Upper lobe of left lung (tissue), 6 donors: ENCODE measurements at regions not wholly inside any gene's neighbourhood (a gene's known extent, or its start where the extent isn't known, plus 50 kb on each side); places are given as distances from the start of the nearest gene placed in this dataset.

Source experiments
- ATAC-seq, 2 donors: fragments of 200-7000 bp; cut with Tn5 transposase; one replicate each; pipeline ENCODE4 v1.9.1; 2022; ENCODE audit warnings: mild to moderate bottlenecking in 2 of 2, moderate library complexity in 2 of 2; ENCODE audit not compliant: low FRiP score in 2 of 2
- DNase-seq, 2 donors: peaks; one replicate each; pipeline ENCODE4 v3.0.0-alpha.2; 2019 to 2020
- H3K27ac ChIP-seq, 4 donors: fragments of 200-600 bp; sonication (generic); one replicate each; pipeline ENCODE4 v1.5.1; 2016 to 2019
- H3K27me3 ChIP-seq, 4 donors: fragments of 200-600 bp; sonication (generic); one replicate each; pipeline ENCODE4 v1.5.1; 2017 to 2019
- H3K36me3 ChIP-seq, 4 donors: fragments of 200-600 bp; sonication (generic); one replicate each; pipeline ENCODE4 v1.5.1; 2016 to 2019
- H3K4me1 ChIP-seq, 4 donors: fragments of 200-600 bp; sonication (generic); one replicate each; pipeline ENCODE4 v1.5.1; 2018 to 2019
- H3K4me3 ChIP-seq, 4 donors: fragments of 200-600 bp; sonication (generic); one replicate each; pipeline ENCODE4 v1.5.1; 2017 to 2019; ENCODE audit warnings: mild to moderate bottlenecking in 2 of 4, moderate library complexity in 1 of 4
- H3K9me3 ChIP-seq, 4 donors: fragments of 200-600 bp; sonication (generic); one replicate each; pipeline ENCODE4 v1.5.1; 2018 to 2019
- EP300 ChIP-seq, 4 donors: sonication (generic); formaldehyde crosslinking; IDR thresholded peaks; one replicate each; pipeline ENCODE4 v1.5.1; 2017; ENCODE audit warnings: antibody characterized with exemption in 4 of 4, control low read depth in 2 of 4
- POLR2A ChIP-seq, 4 donors: fragments of 450-650 bp; IDR thresholded peaks; one replicate each; pipeline ENCODE4 v1.5.1; 2016 to 2017; ENCODE audit warnings: antibody characterized with exemption in 4 of 4, mild to moderate bottlenecking in 2 of 4
- POLR2AphosphoS5 ChIP-seq, 2 donors: sonication (generic); formaldehyde crosslinking; IDR thresholded peaks; one replicate each; pipeline ENCODE4 v1.5.1; 2017; ENCODE audit warnings: antibody characterized with exemption in 2 of 2
- WGBS, 2 donors: methylation state at CpG; one replicate each; pipeline ENCODE4 v1.1.5; 2017 to 2018; 5-methylcytosine and 5-hydroxymethylcytosine counted together
- TF ChIP-seq, protein P1 (sequence below), 6 experiments: fragments of 450-650 bp in 4 of 6; fragments of 200-600 bp in 2 of 6; sonication (generic) in 2 of 6; IDR thresholded peaks; one replicate each; pipeline ENCODE4 v1.5.1; 2016 to 2019; ENCODE audit warnings: antibody characterized with exemption in 6 of 6
- donor health status: DM: no; HTN: no; CAD: no; lungs with moderate emphysema.
- donor health status: DM: no; HTN: yes; CAD: no; lungs with severe emphysema.

DNA sequence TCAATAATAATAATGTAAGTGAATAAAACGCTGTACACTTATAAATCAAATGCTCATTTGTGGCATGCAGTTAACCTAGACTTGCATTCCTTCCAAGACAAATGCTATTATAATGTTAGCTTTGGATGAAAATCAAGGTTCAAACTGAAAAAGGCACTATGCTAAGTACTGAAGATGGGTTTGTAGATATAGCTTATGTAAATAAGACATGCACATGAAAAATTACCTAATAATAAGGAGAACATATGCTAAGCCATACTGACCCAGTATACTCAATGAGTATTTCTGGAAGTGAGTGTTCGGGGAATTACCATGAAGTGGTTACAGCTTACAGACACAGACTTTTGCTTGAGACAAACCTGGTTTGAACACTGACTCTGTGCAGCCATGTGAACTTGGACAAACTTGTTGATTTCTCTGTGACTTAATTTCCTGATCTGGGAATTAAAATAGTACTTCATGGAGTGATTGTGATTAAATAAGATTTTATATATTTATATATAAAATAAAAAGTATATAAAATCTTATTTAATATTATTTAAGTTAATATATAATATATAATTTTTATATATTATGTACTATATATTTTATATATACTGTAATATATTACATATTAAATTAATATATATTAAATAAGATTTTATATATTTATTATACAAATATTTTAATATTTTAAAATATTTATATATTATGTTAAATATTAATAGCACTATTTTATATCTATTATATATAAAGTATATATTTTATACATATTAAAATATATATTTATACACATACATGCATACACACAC is 159.2 kb downstream of the ZPLD1 start:
- no peaks in the 10 kb centered on the region for H3K27me3 ChIP-seq
- TF ChIP-seq, protein P1, sequence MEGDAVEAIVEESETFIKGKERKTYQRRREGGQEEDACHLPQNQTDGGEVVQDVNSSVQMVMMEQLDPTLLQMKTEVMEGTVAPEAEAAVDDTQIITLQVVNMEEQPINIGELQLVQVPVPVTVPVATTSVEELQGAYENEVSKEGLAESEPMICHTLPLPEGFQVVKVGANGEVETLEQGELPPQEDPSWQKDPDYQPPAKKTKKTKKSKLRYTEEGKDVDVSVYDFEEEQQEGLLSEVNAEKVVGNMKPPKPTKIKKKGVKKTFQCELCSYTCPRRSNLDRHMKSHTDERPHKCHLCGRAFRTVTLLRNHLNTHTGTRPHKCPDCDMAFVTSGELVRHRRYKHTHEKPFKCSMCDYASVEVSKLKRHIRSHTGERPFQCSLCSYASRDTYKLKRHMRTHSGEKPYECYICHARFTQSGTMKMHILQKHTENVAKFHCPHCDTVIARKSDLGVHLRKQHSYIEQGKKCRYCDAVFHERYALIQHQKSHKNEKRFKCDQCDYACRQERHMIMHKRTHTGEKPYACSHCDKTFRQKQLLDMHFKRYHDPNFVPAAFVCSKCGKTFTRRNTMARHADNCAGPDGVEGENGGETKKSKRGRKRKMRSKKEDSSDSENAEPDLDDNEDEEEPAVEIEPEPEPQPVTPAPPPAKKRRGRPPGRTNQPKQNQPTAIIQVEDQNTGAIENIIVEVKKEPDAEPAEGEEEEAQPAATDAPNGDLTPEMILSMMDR (IDR thresholded peaks at IDR 0.05) = no peak
- no peak for TF ChIP-seq EP300 (IDR thresholded peaks at IDR 0.05)
- TF ChIP-seq POLR2AphosphoS5 (IDR thresholded peaks at IDR 0.05) = no peak
- no peak for TF ChIP-seq POLR2A (IDR thresholded peaks at IDR 0.05)
- no peaks in the 10 kb centered on the region for H3K36me3 ChIP-seq
- no peaks in the 10 kb centered on the region for H3K4me1 ChIP-seq
- H3K27ac ChIP-seq = no peak overlapping the region
- WGBS, 2 donors = 56 to 75% methylated on average over 2 of the region's 2 CpGs
- DNase-seq (no peak), ATAC-seq (no peak)
- no peak overlapping the region for H3K4me3 ChIP-seq
- H3K9me3 ChIP-seq = no peaks in the 10 kb centered on the region

DNA sequence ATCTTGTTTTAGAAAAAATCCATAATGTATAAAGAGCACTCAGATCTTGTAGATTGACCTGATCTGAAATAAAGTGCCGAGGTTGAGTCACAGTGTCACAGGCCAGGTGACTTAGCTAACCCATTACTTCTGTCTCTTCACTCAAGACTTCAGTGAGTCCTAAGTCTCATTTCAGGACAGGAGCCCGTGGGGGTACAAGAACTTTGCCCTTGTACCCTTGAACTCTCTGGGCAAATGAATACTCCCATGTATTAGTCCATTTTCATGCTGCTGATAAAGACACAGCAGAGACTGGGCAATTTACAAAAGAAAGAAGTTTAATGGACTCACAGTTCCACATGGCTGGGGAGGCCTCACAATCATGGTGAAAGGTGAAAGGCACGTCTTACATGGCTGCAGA is 160.2 kb downstream of the ZPLD1 start:
- no peak for DNase-seq
- ATAC-seq = no peak
- Histone ChIP-seq H3K9me3 (no peaks in the 10 kb centered on the region), H3K4me3 (no peak overlapping the region), H3K27ac (no peak overlapping the region), H3K27me3 (no peaks in the 10 kb centered on the region), H3K36me3 (no peaks in the 10 kb centered on the region), H3K4me1 (no peaks in the 10 kb centered on the region)
- TF ChIP-seq POLR2A (IDR thresholded peaks at IDR 0.05) (no peak), POLR2AphosphoS5 (IDR thresholded peaks at IDR 0.05) (no peak), EP300 (IDR thresholded peaks at IDR 0.05) (no peak)
- TF ChIP-seq, protein P1 (IDR thresholded peaks at IDR 0.05) = no peak
- WGBS, 2 donors = 70 to 82% methylated on average over 3 of the region's 3 CpGs

DNA sequence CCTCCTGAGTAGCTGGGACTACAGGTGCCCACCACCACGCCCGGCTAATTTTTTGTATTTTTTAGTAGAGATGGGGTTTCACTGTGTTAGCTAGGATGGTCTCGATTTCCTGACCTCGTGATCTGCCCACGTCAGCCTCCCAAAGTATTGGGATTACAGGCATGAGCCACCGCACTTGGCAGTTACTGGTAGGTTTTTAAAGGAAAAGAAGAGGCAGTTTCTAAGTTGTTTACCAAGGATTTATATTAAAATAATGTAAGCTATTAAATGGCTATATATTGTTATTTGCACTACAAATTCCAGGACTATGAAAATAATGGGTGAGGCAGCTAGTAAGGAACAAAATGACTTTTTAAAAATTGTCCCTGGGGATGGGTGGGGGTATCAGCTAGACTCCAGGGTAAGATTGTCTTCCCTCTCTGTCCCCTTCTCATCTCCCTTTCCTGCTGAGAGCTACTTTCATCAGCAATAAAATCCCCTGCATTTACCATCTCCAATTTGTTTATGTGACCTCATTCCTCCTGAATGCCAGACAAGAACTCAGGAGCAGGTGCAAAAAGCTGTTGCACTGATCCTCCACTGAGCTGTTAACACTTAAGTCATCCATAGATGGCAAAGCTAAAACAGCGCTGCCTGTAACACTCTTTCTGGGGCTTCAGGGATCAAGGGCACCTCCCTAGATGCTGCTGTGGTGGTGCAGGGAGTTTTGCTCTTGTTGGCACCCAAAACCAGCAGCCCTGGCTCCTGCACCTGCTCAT is 165.2 kb downstream of the ZPLD1 start:
- DNase-seq (no peak), ATAC-seq (no peak)
- Histone ChIP-seq H3K27me3 (no peaks in the 10 kb centered on the region), H3K9me3 (no peaks in the 10 kb centered on the region), H3K4me1 (no peaks in the 10 kb centered on the region), H3K36me3 (no peaks in the 10 kb centered on the region), H3K4me3 (no peak overlapping the region), H3K27ac (no peak overlapping the region)
- TF ChIP-seq POLR2AphosphoS5 (IDR thresholded peaks at IDR 0.05) (no peak), EP300 (IDR thresholded peaks at IDR 0.05) (no peak), POLR2A (IDR thresholded peaks at IDR 0.05) (no peak)
- TF ChIP-seq, protein P1 (IDR thresholded peaks at IDR 0.05) = no peak
- 90 to 93% methylated on average over 7 of the region's 7 CpGs for WGBS, 2 donors

DNA sequence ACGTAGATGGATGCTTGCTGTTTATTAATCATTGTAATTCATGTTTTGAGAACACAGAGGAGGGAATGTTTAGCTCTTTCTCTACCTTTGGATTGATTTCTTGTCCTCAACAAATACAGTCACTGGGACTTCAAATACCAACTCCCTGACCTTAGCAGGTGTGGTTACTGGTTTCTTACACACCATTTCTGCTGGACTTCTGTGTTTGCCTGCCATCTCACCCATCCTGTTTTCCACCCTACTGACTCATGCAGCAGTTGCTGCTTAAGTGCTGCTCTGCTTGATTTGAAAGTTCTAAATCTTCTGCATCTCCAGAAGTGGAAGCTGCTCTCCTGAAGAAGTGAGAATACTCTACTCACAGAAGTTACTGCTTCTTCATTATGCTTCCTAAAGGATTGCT is 170.3 kb downstream of the ZPLD1 start:
- no peak overlapping the region for H3K27ac ChIP-seq
- H3K36me3 ChIP-seq = no peaks in the 10 kb centered on the region
- TF ChIP-seq POLR2A (IDR thresholded peaks at IDR 0.05) (no peak), POLR2AphosphoS5 (IDR thresholded peaks at IDR 0.05) (no peak), EP300 (IDR thresholded peaks at IDR 0.05) (no peak)
- TF ChIP-seq, protein P1 (IDR thresholded peaks at IDR 0.05) = no peak
- H3K27me3 ChIP-seq = no peaks in the 10 kb centered on the region
- H3K9me3 ChIP-seq = no peaks in the 10 kb centered on the region
- no peaks in the 10 kb centered on the region for H3K4me1 ChIP-seq
- DNase-seq = no peak
- no peak overlapping the region for H3K4me3 ChIP-seq
- no peak for ATAC-seq
- WGBS, 2 donors = 67 to 87% methylated on average over 1 of the region's 1 CpG
